Osteocyte (in vitro differentiated cells): ENCODE measurements at regions not wholly inside any gene's neighbourhood (a gene's known extent, or its start where the extent isn't known, plus 50 kb on each side); places are given as distances from the start of the nearest gene placed in this dataset.

Experiments used
- DNase-seq: peaks from one replicate; pipeline ENCODE4 v3.0.0; 2021; ENCODE audit warnings: mixed read lengths; ENCODE audit not compliant: unreplicated experiment; ENCODE audit errors: extremely low spot score
- H3K27ac Mint-ChIP-seq: one replicate; pipeline ENCODE4 v1.8.0; 2021; ENCODE audit warnings: mild to moderate bottlenecking, mixed read lengths; ENCODE audit not compliant: unreplicated experiment
- H3K27me3 Mint-ChIP-seq: one replicate; pipeline ENCODE4 v1.8.0; 2021; ENCODE audit warnings: mixed read lengths; ENCODE audit not compliant: unreplicated experiment
- H3K36me3 Mint-ChIP-seq: one replicate; pipeline ENCODE4 v1.8.0; 2021; ENCODE audit warnings: mixed read lengths; ENCODE audit not compliant: unreplicated experiment
- H3K4me1 Mint-ChIP-seq: one replicate; pipeline ENCODE4 v1.8.0; 2021; ENCODE audit warnings: mixed read lengths; ENCODE audit not compliant: unreplicated experiment
- H3K4me3 Mint-ChIP-seq: one replicate; pipeline ENCODE4 v1.8.0; 2021; ENCODE audit warnings: mild to moderate bottlenecking, moderate library complexity, mixed read lengths; ENCODE audit not compliant: unreplicated experiment
- H3K9me3 Mint-ChIP-seq: one replicate; pipeline ENCODE4 v1.8.0; 2021; ENCODE audit warnings: mixed read lengths; ENCODE audit not compliant: unreplicated experiment
- TF ChIP-seq, protein P1 (sequence below): fragments of 200-600 bp; sonication (generic); IDR thresholded peaks from 2 replicates; pipeline ENCODE4 v1.5.0; 2021; ENCODE audit warnings: antibody characterized with exemption, mild to moderate bottlenecking, moderate library complexity

- no peak overlapping the region for H3K4me3 Mint-ChIP-seq
- H3K27me3 Mint-ChIP-seq: no peaks in the 10 kb centered on the region
- H3K4me1 Mint-ChIP-seq: peaks cover 48% of the 10 kb centered on the region
Measured at GRCh38 chr2:217325816-217326215, 466.0 kb upstream of the TNP1 start.

GRCh38 chr2:217325251-217325650 lies 465.4 kb upstream of the TNP1 start:
- Mint-ChIP-seq H3K4me3 (no peak overlapping the region), H3K36me3 (peaks cover 5% of the 10 kb centered on the region), H3K27me3 (no peaks in the 10 kb centered on the region), H3K9me3 (peaks cover 6% of the 10 kb centered on the region), H3K27ac (no peak overlapping the region), H3K4me1 (peaks cover 44% of the 10 kb centered on the region)
- DNase-seq: no peak
- TF ChIP-seq, protein P1, sequence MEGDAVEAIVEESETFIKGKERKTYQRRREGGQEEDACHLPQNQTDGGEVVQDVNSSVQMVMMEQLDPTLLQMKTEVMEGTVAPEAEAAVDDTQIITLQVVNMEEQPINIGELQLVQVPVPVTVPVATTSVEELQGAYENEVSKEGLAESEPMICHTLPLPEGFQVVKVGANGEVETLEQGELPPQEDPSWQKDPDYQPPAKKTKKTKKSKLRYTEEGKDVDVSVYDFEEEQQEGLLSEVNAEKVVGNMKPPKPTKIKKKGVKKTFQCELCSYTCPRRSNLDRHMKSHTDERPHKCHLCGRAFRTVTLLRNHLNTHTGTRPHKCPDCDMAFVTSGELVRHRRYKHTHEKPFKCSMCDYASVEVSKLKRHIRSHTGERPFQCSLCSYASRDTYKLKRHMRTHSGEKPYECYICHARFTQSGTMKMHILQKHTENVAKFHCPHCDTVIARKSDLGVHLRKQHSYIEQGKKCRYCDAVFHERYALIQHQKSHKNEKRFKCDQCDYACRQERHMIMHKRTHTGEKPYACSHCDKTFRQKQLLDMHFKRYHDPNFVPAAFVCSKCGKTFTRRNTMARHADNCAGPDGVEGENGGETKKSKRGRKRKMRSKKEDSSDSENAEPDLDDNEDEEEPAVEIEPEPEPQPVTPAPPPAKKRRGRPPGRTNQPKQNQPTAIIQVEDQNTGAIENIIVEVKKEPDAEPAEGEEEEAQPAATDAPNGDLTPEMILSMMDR: no peak

More at GRCh38 chr2:217325816-217326215, 466.0 kb upstream of the TNP1 start:
- Mint-ChIP-seq H3K27ac (peak overlapping the region; percentile 78), H3K36me3 (peaks cover 5% of the 10 kb centered on the region), H3K9me3 (peaks cover 6% of the 10 kb centered on the region)
- TF ChIP-seq, protein P1: no peak
- DNase-seq: no peak

GRCh38 chr2:217316743-217317142 lies 456.9 kb upstream of the TNP1 start:
- Mint-ChIP-seq H3K27ac (no peak overlapping the region), H3K4me3 (no peak overlapping the region), H3K36me3 (no peaks in the 10 kb centered on the region), H3K27me3 (no peaks in the 10 kb centered on the region), H3K9me3 (peaks cover 5% of the 10 kb centered on the region), H3K4me1 (peaks cover 20% of the 10 kb centered on the region)
- DNase-seq: no peak
- TF ChIP-seq, protein P1: no peak

DNA sequence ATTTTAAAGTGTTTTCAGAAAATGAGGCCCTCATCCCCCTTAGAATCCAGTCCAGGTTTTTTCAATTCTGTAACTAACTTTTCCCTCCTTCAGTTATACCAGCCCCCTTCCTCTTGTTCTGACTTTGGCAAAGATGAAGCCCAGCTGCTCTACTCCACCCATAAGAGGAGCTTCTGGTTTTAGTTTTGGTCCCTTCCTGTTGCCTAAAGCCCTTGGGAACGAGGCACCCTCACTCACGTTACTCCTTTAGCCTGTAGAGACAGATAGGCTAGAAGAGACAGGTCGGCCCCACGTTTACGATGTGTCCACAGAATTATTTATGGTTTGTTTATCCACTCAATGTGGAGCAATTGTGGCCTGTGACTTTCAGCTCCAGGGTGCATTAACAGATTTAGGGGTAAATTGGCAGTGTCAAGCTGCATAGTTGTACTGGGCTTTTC lies 454.2 kb upstream of the TNP1 start:
- H3K36me3 Mint-ChIP-seq: no peaks in the 10 kb centered on the region
- no peaks in the 10 kb centered on the region for H3K27me3 Mint-ChIP-seq
- H3K4me1 Mint-ChIP-seq: peaks cover 20% of the 10 kb centered on the region
- TF ChIP-seq, protein P1: no peak
- DNase-seq: no peak
- no peak overlapping the region for H3K27ac Mint-ChIP-seq
- peaks cover 5% of the 10 kb centered on the region for H3K9me3 Mint-ChIP-seq
- H3K4me3 Mint-ChIP-seq: no peak overlapping the region

GRCh38 chr2:217313386-217313785 lies 453.5 kb upstream of the TNP1 start:
- Mint-ChIP-seq H3K9me3 (peaks cover 6% of the 10 kb centered on the region), H3K27me3 (no peaks in the 10 kb centered on the region), H3K36me3 (no peaks in the 10 kb centered on the region), H3K4me3 (no peak overlapping the region), H3K4me1 (peaks cover 20% of the 10 kb centered on the region), H3K27ac (no peak overlapping the region)
- TF ChIP-seq, protein P1: no peak
- DNase-seq: no peak
